ENCODE measurements at regions not wholly inside any gene's neighbourhood (a gene's known extent, or its start where the extent isn't known, plus 50 kb on each side); places are given as distances from the start of the nearest gene placed in this dataset.

GRCh38 chr18:53943326-53943860 lies 281.1 kb downstream of the MBD2 start (continued):
- TF ChIP-seq, protein P1, sequence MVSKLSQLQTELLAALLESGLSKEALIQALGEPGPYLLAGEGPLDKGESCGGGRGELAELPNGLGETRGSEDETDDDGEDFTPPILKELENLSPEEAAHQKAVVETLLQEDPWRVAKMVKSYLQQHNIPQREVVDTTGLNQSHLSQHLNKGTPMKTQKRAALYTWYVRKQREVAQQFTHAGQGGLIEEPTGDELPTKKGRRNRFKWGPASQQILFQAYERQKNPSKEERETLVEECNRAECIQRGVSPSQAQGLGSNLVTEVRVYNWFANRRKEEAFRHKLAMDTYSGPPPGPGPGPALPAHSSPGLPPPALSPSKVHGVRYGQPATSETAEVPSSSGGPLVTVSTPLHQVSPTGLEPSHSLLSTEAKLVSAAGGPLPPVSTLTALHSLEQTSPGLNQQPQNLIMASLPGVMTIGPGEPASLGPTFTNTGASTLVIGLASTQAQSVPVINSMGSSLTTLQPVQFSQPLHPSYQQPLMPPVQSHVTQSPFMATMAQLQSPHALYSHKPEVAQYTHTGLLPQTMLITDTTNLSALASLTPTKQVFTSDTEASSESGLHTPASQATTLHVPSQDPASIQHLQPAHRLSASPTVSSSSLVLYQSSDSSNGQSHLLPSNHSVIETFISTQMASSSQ (IDR thresholded peaks at IDR 0.05; ENCODE audit: low read depth): no peak
- TF ChIP-seq, protein P1 (CRISPR knock-in tag; IDR thresholded peaks at IDR 0.05; ENCODE audit: borderline replicate concordance): no peak
- no peak for TF ChIP-seq ZSCAN31 (CRISPR knock-in tag; IDR thresholded peaks at IDR 0.05; ENCODE audit: low read depth)
- TF ChIP-seq ZNF747 (CRISPR knock-in tag; IDR thresholded peaks at IDR 0.05; ENCODE audit: borderline replicate concordance): no peak
- TF ChIP-seq DZIP1 (CRISPR knock-in tag; IDR thresholded peaks at IDR 0.05): no peak
- TF ChIP-seq, protein P2, sequence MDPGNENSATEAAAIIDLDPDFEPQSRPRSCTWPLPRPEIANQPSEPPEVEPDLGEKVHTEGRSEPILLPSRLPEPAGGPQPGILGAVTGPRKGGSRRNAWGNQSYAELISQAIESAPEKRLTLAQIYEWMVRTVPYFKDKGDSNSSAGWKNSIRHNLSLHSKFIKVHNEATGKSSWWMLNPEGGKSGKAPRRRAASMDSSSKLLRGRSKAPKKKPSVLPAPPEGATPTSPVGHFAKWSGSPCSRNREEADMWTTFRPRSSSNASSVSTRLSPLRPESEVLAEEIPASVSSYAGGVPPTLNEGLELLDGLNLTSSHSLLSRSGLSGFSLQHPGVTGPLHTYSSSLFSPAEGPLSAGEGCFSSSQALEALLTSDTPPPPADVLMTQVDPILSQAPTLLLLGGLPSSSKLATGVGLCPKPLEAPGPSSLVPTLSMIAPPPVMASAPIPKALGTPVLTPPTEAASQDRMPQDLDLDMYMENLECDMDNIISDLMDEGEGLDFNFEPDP (CRISPR knock-in tag; conservative IDR thresholded peaks at IDR 0.05): no peak
- TF ChIP-seq ZNF292 (CRISPR knock-in tag; IDR thresholded peaks at IDR 0.05; ENCODE audit: borderline replicate concordance, low read depth): no peak
- TF ChIP-seq ZNF891 (CRISPR knock-in tag; IDR thresholded peaks at IDR 0.05): no peak
- TF ChIP-seq ZNF770 (CRISPR knock-in tag; IDR thresholded peaks at IDR 0.05): no peak
- TF ChIP-seq ZNF441 (CRISPR knock-in tag; IDR thresholded peaks at IDR 0.05; ENCODE audit: borderline replicate concordance): no peak
- TF ChIP-seq AHR (CRISPR knock-in tag; IDR thresholded peaks at IDR 0.05): no peak
- TF ChIP-seq PLSCR1 (CRISPR knock-in tag; IDR thresholded peaks at IDR 0.05; ENCODE audit: borderline replicate concordance): no peak
- TF ChIP-seq, protein P3, sequence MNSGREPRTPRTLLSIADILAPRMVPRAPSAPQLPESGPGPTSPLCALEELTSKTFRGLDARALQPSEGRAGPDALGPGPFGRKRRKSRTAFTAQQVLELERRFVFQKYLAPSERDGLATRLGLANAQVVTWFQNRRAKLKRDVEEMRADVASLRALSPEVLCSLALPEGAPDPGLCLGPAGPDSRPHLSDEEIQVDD (CRISPR knock-in tag; IDR thresholded peaks at IDR 0.05; ENCODE audit: borderline replicate concordance): no peak
- no peak for TF ChIP-seq ZNF503 (CRISPR knock-in tag; IDR thresholded peaks at IDR 0.05)

Measured in HepG2 (cell line).